Loucy (cell line): ENCODE measurements at regions not wholly inside any gene's neighbourhood (a gene's known extent, or its start where the extent isn't known, plus 50 kb on each side); places are given as distances from the start of the nearest gene placed in this dataset.

Source experiments
- H2AFZ ChIP-seq: fragments of 200-600 bp; sonication (generic); 2 replicates; pipeline ENCODE4 v1.6.0; 2016; ENCODE audit warnings: antibody characterized with exemption, mild to moderate bottlenecking, low read length, moderate library complexity
- H3F3A ChIP-seq: fragments of 200-600 bp; 2 replicates; pipeline ENCODE4 v1.6.0; 2016; ENCODE audit warnings: antibody characterized with exemption, low read depth, mild to moderate bottlenecking
- H3K27me3 ChIP-seq: fragments of 200-600 bp; sonication (generic); 2 replicates; pipeline ENCODE4 v1.6.1; 2014; ENCODE audit warnings: low read length, mild to moderate bottlenecking; ENCODE audit not compliant: insufficient read depth, poor library complexity, severe bottlenecking
- H3K36me3 ChIP-seq: fragments of 200-600 bp; sonication (generic); 2 replicates; pipeline ENCODE4 v1.6.1; 2016; ENCODE audit warnings: low read length; ENCODE audit not compliant: insufficient read depth
- H3K4me1 ChIP-seq: fragments of 200-600 bp; sonication (generic); 2 replicates; pipeline ENCODE4 v1.5.1; 2014; ENCODE audit warnings: low read length, mild to moderate bottlenecking; ENCODE audit not compliant: insufficient read depth, poor library complexity, severe bottlenecking
- H3K4me2 ChIP-seq: fragments of 200-600 bp; sonication (generic); 2 replicates; pipeline ENCODE4 v1.6.0; 2014; ENCODE audit warnings: antibody characterized with exemption, low read length, low read depth, mild to moderate bottlenecking; ENCODE audit not compliant: poor library complexity, severe bottlenecking
- H3K4me3 ChIP-seq: fragments of 200-600 bp; sonication (generic); 2 replicates; pipeline ENCODE4 v1.5.1; 2014; ENCODE audit warnings: low read length, mild to moderate bottlenecking, mixed read lengths; ENCODE audit not compliant: poor library complexity, severe bottlenecking
- H3K79me2 ChIP-seq: fragments of 200-600 bp; sonication (generic); 2 replicates; pipeline ENCODE4 v1.6.1; 2014; ENCODE audit warnings: low read length; ENCODE audit not compliant: insufficient read depth
- H3K9ac ChIP-seq: fragments of 200-600 bp; sonication (generic); 2 replicates; pipeline ENCODE4 v1.6.0; 2014; ENCODE audit warnings: mild to moderate bottlenecking, low read depth, low read length, moderate library complexity; ENCODE audit not compliant: poor library complexity, severe bottlenecking
- H3K9me2 ChIP-seq: fragments of 200-600 bp; sonication (generic); replicated peaks from 2 replicates; pipeline ENCODE4 v1.6.1; 2016; ENCODE audit warnings: low read depth, low read length, mixed read lengths
- H3K9me3 ChIP-seq: fragments of 200-600 bp; sonication (generic); 2 replicates; pipeline ENCODE4 v1.6.1; 2014; ENCODE audit warnings: mild to moderate bottlenecking, antibody characterized with exemption, low read length, low read depth; ENCODE audit not compliant: insufficient read depth
- H4K20me1 ChIP-seq: fragments of 200-600 bp; sonication (generic); 2 replicates; pipeline ENCODE4 v1.6.0; 2014; ENCODE audit warnings: antibody characterized with exemption, low read length, mild to moderate bottlenecking; ENCODE audit not compliant: insufficient read depth, poor library complexity, severe bottlenecking
- EZH2phosphoT487 ChIP-seq: fragments of 200-600 bp; IDR thresholded peaks from 2 replicates; pipeline ENCODE4 v1.6.1; 2018; ENCODE audit warnings: antibody characterized with exemption, mild to moderate bottlenecking, moderate library complexity, borderline replicate concordance
- TF ChIP-seq, protein P1 (sequence below): fragments of 200-600 bp; sonication (generic); conservative IDR thresholded peaks from 2 replicates; pipeline ENCODE4 v1.5.1; 2014; ENCODE audit warnings: mild to moderate bottlenecking, antibody characterized with exemption, low read length

DNA sequence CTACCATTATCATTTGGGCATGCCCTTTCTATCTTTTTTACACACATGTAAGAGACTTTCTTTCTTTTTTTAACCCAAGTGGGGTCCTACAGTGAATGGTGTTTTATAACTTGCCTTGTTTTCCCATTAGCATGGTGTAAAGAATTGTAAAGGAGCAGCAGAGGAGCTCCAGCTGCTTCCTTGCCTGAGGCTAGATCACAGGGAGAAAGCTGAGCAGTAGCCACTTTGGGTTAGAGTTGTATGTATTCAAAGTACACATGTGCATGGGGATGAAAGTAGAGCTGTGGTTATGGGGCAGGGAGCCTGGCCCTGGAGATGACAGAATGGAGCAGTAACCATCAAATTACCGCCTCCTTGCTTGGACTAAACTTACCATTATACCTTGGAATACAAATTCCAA lies 231.1 kb upstream of the PDZRN3 start:
- Histone ChIP-seq H4K20me1 (no peaks in the 10 kb centered on the region), H3K36me3 (no peaks in the 10 kb centered on the region), H3K9me3 (no peaks in the 10 kb centered on the region), H3K27me3 (no peaks in the 10 kb centered on the region), H3K4me3 (no peak overlapping the region), H3K4me2 (no peak overlapping the region), H3K9me2 (no peaks in the 10 kb centered on the region), H3F3A (no peaks in the 10 kb centered on the region), H3K79me2 (no peaks in the 10 kb centered on the region), H3K4me1 (no peaks in the 10 kb centered on the region), H2AFZ (no peak overlapping the region), H3K9ac (no peak overlapping the region)
- no peak for TF ChIP-seq EZH2phosphoT487

DNA sequence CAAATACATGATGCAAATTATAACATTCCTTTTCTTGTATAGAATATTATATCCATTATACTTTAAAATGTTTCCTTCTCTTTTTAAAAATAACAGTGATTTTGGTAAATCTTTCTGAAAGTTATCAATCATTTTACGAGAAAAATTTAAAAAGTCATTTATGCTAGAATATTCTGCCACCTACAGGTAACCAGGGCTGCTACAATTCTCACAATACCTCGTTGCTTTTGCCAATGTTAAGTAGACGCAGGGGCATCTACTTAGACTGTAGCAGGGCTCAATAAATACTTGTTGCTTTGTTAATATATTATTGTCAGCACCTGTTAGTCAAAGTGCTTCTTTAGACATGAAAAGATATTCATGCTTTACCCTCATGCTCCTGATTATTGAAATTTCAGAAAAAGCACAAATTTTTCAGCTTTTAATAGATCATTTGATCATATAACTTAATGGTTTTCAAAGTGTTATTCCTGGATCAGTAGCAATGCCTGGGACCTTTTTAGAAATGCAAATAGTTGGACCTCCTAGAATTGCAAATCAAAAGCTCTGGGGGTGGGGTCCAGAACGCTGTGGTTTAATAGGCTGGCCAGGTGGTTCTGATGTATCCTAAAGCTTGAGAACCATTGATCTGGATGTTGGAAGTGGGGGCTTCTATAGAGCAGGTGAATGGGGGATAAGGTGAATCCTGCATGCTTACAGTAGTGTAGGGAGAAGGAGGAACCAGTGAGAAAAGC lies 223.6 kb upstream of the PDZRN3 start:
- no peaks in the 10 kb centered on the region for H3K4me1 ChIP-seq
- H3K9me3 ChIP-seq: no peaks in the 10 kb centered on the region
- H3K4me3 ChIP-seq: no peak overlapping the region
- no peaks in the 10 kb centered on the region for H3K36me3 ChIP-seq
- H3K27me3 ChIP-seq: no peaks in the 10 kb centered on the region
- no peak overlapping the region for H3K9ac ChIP-seq
- no peaks in the 10 kb centered on the region for H3F3A ChIP-seq
- no peak overlapping the region for H3K4me2 ChIP-seq
- no peaks in the 10 kb centered on the region for H3K79me2 ChIP-seq
- TF ChIP-seq EZH2phosphoT487: no peak
- TF ChIP-seq, protein P1, sequence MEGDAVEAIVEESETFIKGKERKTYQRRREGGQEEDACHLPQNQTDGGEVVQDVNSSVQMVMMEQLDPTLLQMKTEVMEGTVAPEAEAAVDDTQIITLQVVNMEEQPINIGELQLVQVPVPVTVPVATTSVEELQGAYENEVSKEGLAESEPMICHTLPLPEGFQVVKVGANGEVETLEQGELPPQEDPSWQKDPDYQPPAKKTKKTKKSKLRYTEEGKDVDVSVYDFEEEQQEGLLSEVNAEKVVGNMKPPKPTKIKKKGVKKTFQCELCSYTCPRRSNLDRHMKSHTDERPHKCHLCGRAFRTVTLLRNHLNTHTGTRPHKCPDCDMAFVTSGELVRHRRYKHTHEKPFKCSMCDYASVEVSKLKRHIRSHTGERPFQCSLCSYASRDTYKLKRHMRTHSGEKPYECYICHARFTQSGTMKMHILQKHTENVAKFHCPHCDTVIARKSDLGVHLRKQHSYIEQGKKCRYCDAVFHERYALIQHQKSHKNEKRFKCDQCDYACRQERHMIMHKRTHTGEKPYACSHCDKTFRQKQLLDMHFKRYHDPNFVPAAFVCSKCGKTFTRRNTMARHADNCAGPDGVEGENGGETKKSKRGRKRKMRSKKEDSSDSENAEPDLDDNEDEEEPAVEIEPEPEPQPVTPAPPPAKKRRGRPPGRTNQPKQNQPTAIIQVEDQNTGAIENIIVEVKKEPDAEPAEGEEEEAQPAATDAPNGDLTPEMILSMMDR: peak; percentile 62
- no peaks in the 10 kb centered on the region for H3K9me2 ChIP-seq
- H2AFZ ChIP-seq: no peak overlapping the region
- H4K20me1 ChIP-seq: no peaks in the 10 kb centered on the region

DNA sequence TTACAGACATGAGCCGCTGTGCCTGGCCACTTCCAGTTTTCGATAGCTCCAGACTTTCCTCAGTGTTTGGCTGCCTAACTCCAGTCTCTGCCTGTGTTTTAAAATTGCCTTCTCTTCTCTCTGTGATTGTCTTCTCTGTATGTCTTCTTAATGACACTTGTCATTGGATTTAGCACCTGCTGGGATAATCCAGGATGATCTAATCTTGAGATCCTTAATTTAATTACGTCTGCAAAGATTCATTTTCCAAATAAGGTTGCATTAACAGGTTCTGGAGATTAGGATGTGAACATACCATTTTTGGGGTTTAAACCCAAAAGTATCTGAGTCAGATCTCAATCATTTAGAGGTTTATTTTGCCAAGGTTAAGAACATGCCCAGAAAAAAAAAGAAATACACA lies 222.2 kb upstream of the PDZRN3 start:
- TF ChIP-seq, protein P1: no peak
- no peak for TF ChIP-seq EZH2phosphoT487
- H3K9me3 ChIP-seq: no peaks in the 10 kb centered on the region
- no peaks in the 10 kb centered on the region for H3K9me2 ChIP-seq
- H3F3A ChIP-seq: no peaks in the 10 kb centered on the region
- H3K36me3 ChIP-seq: no peaks in the 10 kb centered on the region
- no peaks in the 10 kb centered on the region for H3K27me3 ChIP-seq
- no peak overlapping the region for H3K9ac ChIP-seq
- no peak overlapping the region for H2AFZ ChIP-seq
- no peak overlapping the region for H3K4me3 ChIP-seq
- H3K4me1 ChIP-seq: no peaks in the 10 kb centered on the region
- no peak overlapping the region for H3K4me2 ChIP-seq
- H3K79me2 ChIP-seq: no peaks in the 10 kb centered on the region
- H4K20me1 ChIP-seq: no peaks in the 10 kb centered on the region

DNA sequence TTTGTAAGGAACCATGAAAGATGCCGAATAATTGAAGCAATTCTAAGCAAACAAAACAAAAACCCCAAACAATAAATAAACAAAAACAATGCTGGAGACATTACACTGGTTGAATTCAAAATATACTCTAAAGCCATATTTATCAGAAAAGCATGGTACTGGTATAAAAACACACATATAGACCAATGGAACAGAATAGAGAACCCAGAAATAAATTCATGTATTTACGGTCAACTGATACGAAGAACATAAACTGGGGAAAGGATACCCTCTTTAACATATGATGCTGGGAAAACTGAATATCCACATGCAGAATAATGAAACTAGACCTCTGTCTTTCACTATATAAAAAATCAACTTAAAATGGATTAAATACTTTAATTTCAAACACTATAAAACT lies 214.3 kb upstream of the PDZRN3 start:
- no peak for TF ChIP-seq EZH2phosphoT487
- TF ChIP-seq, protein P1: no peak
- Histone ChIP-seq H3K4me1 (no peaks in the 10 kb centered on the region), H3K27me3 (no peaks in the 10 kb centered on the region), H3K9ac (no peak overlapping the region), H3F3A (no peaks in the 10 kb centered on the region), H3K4me2 (no peak overlapping the region), H3K79me2 (no peaks in the 10 kb centered on the region), H3K36me3 (no peaks in the 10 kb centered on the region), H2AFZ (no peak overlapping the region), H4K20me1 (no peaks in the 10 kb centered on the region), H3K9me2 (no peaks in the 10 kb centered on the region), H3K4me3 (no peak overlapping the region), H3K9me3 (no peaks in the 10 kb centered on the region; the same call in 1 of the 2 replicates)
